Glutamatergic neuron (in vitro differentiated cells): ENCODE measurements at regions not wholly inside any gene's neighbourhood (a gene's known extent, or its start where the extent isn't known, plus 50 kb on each side); places are given as distances from the start of the nearest gene placed in this dataset.

Experiments used
- DNase-seq: peaks from one replicate; pipeline ENCODE4 v3.0.0; 2022
- H3K27ac Mint-ChIP-seq: one replicate; pipeline ENCODE4 v1.8.0; 2020; ENCODE audit warnings: mild to moderate bottlenecking, mixed read lengths, inconsistent platforms; ENCODE audit not compliant: unreplicated experiment
- H3K27me3 Mint-ChIP-seq: one replicate; pipeline ENCODE4 v1.8.0; 2020; ENCODE audit warnings: mild to moderate bottlenecking, moderate library complexity, mixed read lengths, inconsistent platforms; ENCODE audit not compliant: unreplicated experiment
- H3K36me3 Mint-ChIP-seq: one replicate; pipeline ENCODE4 v1.8.0; 2020; ENCODE audit warnings: mild to moderate bottlenecking, mixed read lengths, inconsistent platforms; ENCODE audit not compliant: unreplicated experiment
- H3K4me1 Mint-ChIP-seq: one replicate; pipeline ENCODE4 v1.8.0; 2020; ENCODE audit warnings: mild to moderate bottlenecking, low read depth, mixed read lengths, inconsistent platforms; ENCODE audit not compliant: unreplicated experiment
- H3K4me3 Mint-ChIP-seq: one replicate; pipeline ENCODE4 v1.8.0; 2020; ENCODE audit warnings: mild to moderate bottlenecking, mixed read lengths, inconsistent platforms; ENCODE audit not compliant: unreplicated experiment
- H3K9me3 Mint-ChIP-seq: one replicate; pipeline ENCODE4 v1.8.0; 2020; ENCODE audit warnings: mild to moderate bottlenecking, moderate library complexity, mixed read lengths, inconsistent platforms; ENCODE audit not compliant: unreplicated experiment
- TF ChIP-seq, protein P1 (sequence below): fragments of 200-600 bp; sonication (generic); IDR thresholded peaks from one replicate; pipeline ENCODE4 v1.5.0; 2021; ENCODE audit not compliant: partially characterized antibody, unreplicated experiment

- Mint-ChIP-seq H3K4me3 (no peak overlapping the region), H3K4me1 (no peaks in the 10 kb centered on the region), H3K36me3 (no peaks in the 10 kb centered on the region), H3K9me3 (no peaks in the 10 kb centered on the region), H3K27ac (no peak overlapping the region), H3K27me3 (no peaks in the 10 kb centered on the region)
- no peak for DNase-seq
- TF ChIP-seq, protein P1, sequence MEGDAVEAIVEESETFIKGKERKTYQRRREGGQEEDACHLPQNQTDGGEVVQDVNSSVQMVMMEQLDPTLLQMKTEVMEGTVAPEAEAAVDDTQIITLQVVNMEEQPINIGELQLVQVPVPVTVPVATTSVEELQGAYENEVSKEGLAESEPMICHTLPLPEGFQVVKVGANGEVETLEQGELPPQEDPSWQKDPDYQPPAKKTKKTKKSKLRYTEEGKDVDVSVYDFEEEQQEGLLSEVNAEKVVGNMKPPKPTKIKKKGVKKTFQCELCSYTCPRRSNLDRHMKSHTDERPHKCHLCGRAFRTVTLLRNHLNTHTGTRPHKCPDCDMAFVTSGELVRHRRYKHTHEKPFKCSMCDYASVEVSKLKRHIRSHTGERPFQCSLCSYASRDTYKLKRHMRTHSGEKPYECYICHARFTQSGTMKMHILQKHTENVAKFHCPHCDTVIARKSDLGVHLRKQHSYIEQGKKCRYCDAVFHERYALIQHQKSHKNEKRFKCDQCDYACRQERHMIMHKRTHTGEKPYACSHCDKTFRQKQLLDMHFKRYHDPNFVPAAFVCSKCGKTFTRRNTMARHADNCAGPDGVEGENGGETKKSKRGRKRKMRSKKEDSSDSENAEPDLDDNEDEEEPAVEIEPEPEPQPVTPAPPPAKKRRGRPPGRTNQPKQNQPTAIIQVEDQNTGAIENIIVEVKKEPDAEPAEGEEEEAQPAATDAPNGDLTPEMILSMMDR, result no peak
These were observed 1108.9 kb upstream of the CRIM1 start for GRCh38 chr2:35246702-35247101.

DNA sequence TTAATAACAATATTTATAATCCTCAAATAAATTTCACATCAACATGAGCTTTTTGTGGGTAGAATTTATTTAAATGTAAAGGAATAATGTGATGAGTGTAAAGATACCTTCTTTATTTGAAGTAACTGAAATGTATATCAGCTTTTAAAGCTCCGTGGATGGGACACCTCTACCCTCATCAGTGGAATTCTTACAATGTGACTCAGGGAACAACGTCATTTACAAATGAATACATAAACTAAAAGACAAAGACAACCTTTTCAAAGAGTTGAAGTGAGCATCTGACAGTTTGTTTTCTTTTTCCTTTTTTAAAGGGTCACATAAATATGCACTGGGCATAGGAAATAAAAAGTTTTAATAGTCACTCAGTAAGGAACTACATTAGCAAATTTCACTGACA, 1127.0 kb upstream of the CRIM1 start:
- no peaks in the 10 kb centered on the region for H3K36me3 Mint-ChIP-seq
- no peaks in the 10 kb centered on the region for H3K27me3 Mint-ChIP-seq
- H3K4me1 Mint-ChIP-seq, result no peaks in the 10 kb centered on the region
- TF ChIP-seq, protein P1, result no peak
- no peak overlapping the region for H3K27ac Mint-ChIP-seq
- H3K9me3 Mint-ChIP-seq, result no peaks in the 10 kb centered on the region
- H3K4me3 Mint-ChIP-seq, result no peak overlapping the region
- DNase-seq, result no peak

DNA sequence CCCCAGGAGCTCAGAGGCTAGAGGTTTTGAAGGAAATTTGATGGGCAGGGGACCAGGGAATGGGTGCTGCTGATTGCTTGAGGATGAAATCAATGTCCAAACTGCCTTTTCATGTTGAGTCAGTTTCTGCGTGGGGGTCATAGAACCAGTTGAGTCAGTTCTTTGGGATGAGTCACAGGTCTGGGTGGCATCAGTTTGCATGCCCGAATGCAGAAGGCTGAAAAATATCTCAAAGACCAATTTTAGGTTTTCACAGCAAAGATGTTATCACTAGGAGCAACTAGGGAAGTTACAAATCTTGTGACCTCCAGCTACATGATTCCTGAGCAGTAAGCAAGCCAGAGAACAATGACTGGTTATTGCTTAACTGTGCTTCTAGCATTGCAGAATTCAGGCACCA, 1135.1 kb upstream of the CRIM1 start:
- Mint-ChIP-seq H3K27ac (no peak overlapping the region), H3K9me3 (peaks cover 1% of the 10 kb centered on the region), H3K4me3 (no peak overlapping the region), H3K36me3 (no peaks in the 10 kb centered on the region), H3K27me3 (no peaks in the 10 kb centered on the region), H3K4me1 (no peaks in the 10 kb centered on the region)
- no peak for DNase-seq
- TF ChIP-seq, protein P1, result no peak

GRCh38 chr2:35204881-35205280, 1150.7 kb upstream of the CRIM1 start:
- H3K4me3 Mint-ChIP-seq, result no peak overlapping the region

GRCh38 chr2:35204323-35204722, 1151.3 kb upstream of the CRIM1 start:
- Mint-ChIP-seq H3K36me3 (no peaks in the 10 kb centered on the region), H3K9me3 (peaks cover 3% of the 10 kb centered on the region), H3K4me1 (no peaks in the 10 kb centered on the region), H3K27me3 (no peaks in the 10 kb centered on the region), H3K4me3 (no peak overlapping the region), H3K27ac (no peak overlapping the region)
- DNase-seq, result no peak
- TF ChIP-seq, protein P1, result no peak

More at GRCh38 chr2:35204881-35205280, 1150.7 kb upstream of the CRIM1 start:
- Mint-ChIP-seq H3K36me3 (no peaks in the 10 kb centered on the region), H3K27me3 (no peaks in the 10 kb centered on the region), H3K27ac (no peak overlapping the region), H3K9me3 (peaks cover 3% of the 10 kb centered on the region), H3K4me1 (no peaks in the 10 kb centered on the region)
- TF ChIP-seq, protein P1, result no peak
- no peak for DNase-seq
